GM18502 (cell line): ENCODE measurements at regions not wholly inside any gene's neighbourhood (a gene's known extent, or its start where the extent isn't known, plus 50 kb on each side); places are given as distances from the start of the nearest gene placed in this dataset.

Source experiments
- ATAC-seq: cut with Tn5 transposase; IDR thresholded peaks from one replicate; pipeline ENCODE4 v1.9.1; 2021; ENCODE audit warnings: mild to moderate bottlenecking; ENCODE audit not compliant: unreplicated experiment, poor library complexity

- no peak for ATAC-seq
Observed at GRCh38 chr1:229948438-229948837, 118.6 kb upstream of the GALNT2 start.

DNA sequence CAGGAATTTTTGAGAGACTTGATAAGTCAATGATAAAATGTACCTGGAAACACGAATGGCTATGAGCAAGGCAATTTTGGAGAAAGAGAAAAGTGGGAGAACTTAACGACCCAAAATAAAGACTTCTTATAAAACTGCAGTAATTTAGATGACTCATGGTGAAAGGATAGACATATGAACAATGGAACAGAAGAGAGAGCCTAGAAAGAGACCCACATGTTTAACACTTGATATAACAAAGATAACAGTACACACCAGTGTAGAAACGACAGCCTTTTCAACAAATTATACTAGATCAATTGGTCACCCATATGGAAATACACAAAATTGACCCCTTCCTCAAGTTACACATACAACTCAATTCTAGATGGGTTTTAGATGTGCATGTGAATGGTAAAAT, 117.5 kb upstream of the GALNT2 start:
- no peak for ATAC-seq

DNA sequence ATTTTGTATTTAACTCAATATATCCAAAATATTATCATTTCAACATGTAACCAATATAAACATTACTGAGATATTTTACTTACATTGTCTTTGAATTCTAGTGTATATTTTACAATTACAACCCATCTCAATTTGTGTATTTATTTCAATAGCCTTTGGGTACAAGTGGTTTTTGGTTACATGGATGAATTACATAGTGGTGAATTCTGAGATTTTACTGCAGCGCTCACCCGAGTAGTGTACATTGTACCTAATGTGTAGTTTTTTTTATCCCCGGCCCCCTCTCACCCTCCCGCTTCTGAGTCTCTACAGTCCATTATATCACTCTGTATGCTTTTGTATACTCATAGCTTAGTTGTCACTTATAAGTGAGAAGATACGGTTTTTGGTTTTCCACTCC, 117.0 kb upstream of the GALNT2 start:
- no peak for ATAC-seq

GRCh38 chr1:229950908-229951307, 116.1 kb upstream of the GALNT2 start:
- no peak for ATAC-seq

- no peak for ATAC-seq
Observed at GRCh38 chr1:229951856-229952534, 115.0 kb upstream of the GALNT2 start.

DNA sequence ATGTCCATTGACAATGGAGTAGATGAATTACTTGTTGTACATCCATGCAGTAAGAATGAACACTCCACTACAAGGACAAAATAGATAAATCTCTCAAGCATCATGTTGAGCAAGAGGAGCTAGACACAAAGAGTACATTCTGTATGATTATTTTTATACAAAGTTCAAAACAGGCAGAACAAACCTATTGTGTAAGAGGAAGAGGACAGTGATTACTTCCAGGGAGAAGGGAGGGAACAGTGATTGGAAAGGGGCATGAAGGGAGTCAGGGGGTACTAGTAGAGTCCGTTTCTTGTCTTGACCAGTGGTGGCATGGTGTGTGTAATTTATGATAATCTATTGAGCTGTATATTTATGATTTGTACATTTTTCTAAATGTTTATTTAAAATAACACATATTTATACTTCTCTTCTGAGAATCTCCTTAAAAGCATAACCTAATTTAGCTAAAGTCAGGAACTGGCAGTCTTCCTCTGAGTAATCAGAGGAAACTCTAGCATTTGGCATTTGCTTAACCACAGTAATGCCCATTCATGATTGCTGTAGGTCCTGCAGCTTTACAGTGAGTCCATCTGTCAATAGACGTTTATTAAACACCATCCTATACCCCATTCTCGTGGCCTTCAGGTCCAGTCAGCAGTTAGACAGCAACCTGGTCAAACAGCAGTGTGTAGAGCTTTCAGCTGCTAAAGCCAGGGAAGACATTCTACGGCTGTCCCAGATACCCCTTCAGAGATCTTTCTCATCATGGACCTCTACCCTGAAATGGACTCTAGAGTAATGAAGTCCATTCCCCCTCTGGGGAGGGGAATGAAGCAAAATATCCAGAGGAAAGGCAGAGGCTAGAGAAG, 114.1 kb upstream of the GALNT2 start:
- ATAC-seq: no peak

DNA sequence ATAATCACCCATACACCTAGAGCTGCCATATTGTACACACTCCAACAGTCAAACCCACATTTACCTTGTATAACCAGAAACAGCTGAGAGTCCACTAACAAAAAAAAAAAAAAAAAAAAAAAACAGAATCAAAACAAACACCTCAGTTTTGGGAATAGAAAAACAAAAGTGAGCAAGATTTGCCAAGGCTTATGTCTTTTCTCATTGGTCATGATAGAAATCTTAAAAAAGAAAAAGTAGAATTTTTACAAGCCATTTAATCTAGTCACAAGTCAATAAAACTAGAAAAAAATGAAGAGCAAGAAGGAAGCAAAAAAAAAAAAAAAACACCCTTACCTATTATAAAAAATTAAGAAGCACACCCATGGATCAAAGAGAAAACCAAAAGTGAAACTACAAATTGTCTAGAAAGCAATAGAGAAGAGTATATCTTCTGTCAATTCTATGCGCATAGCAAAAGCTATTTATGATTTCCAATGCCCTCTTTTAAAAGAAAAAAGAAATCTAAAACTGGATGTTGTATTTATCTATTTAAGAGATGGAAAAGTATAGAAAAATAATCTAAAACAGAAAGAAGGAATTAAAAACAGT, 113.2 kb upstream of the GALNT2 start:
- ATAC-seq: no peak

GRCh38 chr1:229964281-229964680, 102.8 kb upstream of the GALNT2 start:
- no peak for ATAC-seq

DNA sequence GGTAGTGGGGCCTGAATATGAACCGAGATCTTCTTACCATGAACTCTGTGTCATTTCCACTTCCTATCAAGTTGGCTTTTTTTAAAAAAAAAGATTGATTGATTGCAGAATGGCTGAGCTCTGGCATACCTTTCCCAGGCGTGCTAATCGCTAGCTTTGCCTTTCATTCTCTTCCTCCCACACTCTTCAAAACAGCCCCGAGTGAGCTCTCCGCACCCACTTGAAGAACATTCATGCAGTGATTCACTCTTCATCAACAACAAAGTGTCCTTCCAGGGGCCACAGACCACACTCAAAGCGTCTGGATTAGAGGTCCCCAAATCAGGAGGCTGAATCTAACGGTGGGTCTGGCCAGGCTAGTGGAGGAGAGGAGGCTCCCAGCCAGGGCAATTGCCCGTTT, 96.3 kb upstream of the GALNT2 start:
- no peak for ATAC-seq

- ATAC-seq: no peak
Observed at GRCh38 chr1:229971141-229971540, 95.9 kb upstream of the GALNT2 start.

DNA sequence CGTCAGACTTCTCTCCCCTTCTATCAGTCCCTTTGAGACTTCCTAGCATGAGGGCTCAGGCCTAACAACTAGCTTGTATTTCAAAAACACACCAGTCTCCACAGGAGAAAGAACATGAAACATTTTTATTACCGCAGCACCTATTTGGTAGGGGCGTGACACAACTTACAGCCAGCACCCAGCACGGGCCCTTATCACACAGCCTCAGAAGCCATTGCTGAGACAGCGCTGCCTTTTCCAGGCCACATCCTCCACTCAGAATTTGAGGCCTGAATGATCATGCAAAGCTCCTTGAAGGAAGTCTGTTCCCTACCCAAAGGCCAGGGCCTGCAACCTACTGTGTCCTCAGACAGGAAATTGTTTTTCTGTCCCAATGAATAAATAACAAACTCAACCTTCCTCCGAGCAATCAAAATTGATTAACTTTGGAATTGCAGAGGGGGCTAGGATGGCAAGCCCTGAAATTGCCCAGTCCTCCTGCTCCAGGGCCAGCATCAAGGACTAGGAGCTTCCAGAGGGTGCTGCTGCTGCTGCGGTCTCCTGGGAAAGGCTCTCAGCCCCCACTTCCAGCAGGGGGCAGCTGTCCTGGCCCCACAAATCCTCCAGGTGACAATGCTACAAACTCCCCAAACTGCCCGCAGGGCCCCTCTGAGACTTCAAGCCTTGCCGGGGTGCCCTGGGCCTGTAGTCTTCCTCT, 94.3 kb upstream of the GALNT2 start:
- ATAC-seq: no peak

- ATAC-seq: no peak
Observed at GRCh38 chr1:229973297-229973612, 93.8 kb upstream of the GALNT2 start.

GRCh38 chr1:229975047-229975446, 92.0 kb upstream of the GALNT2 start:
- no peak for ATAC-seq

DNA sequence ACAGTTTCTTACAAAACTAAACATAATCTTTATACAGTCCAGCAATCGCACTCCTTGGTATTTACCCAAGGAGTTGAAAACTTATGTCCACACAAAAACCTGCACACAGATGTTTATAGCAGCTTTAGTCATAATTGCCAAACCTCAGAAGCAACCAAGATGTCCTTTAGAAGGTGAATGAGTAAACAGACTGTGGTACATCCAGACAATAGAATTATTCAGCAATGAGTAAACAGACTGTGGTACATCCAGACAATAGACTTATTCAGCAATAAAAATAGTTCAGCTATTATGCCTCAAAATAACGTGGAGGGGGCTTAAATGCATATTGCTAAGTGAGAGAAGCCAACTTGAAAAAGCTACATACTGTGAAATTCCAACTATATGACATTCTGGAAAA, 87.0 kb upstream of the GALNT2 start:
- ATAC-seq: no peak

- no peak for ATAC-seq
Observed at GRCh38 chr1:229981736-229982135, 85.3 kb upstream of the GALNT2 start.

DNA sequence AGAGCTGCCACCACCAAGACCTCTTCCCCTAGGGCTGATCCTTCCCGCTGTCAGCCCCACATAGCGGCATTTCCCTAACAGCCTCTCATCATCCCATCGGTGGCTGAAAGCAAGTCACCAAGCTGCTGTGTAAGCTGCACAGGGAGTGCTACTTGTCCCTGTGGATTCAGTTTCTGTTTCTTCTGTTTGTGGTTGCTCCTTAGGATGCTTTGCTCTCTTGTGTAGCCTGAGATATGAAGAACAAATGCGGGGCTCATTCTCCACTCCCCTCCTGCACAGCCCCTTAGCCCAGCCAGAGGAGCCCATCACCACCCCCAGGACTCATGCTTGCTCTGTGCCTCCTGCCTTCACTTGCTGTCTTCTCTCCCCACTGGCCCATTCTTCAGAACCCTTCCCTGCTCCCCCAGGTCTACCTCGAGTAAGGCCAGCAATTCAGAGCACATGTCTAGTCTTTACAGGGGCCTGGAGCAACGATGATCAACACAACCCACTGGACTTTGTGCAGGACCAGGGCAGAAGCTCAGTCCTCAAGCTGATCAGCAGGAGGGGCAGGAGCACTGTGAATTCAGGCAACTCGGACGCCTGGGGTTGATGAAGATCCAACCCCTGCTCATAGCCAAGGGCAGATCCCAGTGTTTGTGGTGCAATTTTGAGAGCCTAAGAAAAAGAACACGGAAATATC, 82.6 kb upstream of the GALNT2 start:
- ATAC-seq: no peak

DNA sequence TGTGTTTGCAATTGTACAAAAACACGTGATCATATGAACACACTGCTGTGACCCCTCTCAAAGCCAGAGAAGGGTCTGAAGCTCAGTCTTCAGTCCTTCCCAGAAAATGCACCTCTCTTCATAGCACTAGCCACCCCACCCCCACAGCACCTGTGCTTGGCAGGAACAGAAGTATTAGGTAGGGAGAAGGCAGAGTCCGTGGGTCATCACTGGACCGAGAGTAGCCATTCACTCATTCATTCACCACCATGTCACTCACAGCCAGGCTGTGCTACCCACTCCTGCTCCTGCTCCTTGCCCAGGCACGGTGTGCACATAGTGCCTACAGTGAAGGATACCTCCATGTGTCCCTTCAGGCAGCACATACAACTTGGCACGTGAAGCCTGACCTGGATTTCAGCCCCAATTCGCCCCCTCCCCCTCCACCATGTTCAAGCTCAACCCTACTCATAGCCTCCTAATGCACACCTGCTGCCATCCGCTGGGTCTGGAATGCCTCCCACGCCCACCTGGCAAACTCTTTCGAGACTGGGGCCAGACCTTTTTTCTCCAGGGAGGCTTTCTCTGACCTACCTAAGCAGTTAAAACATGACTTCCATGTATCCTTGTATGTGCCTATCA, 81.9 kb upstream of the GALNT2 start:
- no peak for ATAC-seq

- ATAC-seq: no peak
Observed at GRCh38 chr1:229985613-229986010, 81.4 kb upstream of the GALNT2 start.

DNA sequence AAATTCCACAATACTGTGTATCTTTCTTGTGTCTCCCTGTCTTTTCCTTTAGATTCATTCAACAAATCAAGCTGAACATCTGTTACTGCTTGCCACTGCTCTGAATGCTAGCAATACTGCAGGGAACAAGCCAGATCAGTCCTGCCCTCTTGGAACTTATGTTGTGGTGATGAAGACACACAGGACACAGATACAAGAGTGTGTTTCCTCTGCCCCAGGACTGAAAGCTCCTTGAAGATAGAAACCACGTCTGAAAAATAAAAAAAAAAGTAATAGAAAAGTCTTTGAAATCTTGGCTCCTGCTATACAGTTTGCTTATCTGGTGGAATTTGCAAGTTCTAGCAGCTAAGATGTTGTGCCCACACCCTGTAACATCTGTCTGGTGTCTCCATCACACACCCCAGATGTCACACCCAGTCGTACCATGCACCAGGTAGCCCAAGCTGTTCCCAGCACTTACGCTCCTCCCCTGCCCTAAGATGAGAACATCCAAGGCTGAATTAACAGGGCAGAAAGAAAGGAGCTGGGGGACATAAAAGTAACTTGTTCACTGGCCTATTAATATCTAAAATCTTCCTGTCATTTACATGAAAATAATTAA, 80.2 kb upstream of the GALNT2 start:
- ATAC-seq: no peak

GRCh38 chr1:229987953-229988352, 79.1 kb upstream of the GALNT2 start:
- ATAC-seq: no peak
